M059J (cell line): ENCODE measurements at regions not wholly inside any gene's neighbourhood (a gene's known extent, or its start where the extent isn't known, plus 50 kb on each side); places are given as distances from the start of the nearest gene placed in this dataset.
"Not testable (repeated sequence)": the region's sequence is repeated elsewhere in the genome, so short reads cannot be mapped to it uniquely, and the experiment has no call there.

Source experiments
- DNase-seq: peaks from one replicate; pipeline ENCODE4 v3.0.0-alpha.2; 2012; ENCODE audit warnings: low read depth

DNA sequence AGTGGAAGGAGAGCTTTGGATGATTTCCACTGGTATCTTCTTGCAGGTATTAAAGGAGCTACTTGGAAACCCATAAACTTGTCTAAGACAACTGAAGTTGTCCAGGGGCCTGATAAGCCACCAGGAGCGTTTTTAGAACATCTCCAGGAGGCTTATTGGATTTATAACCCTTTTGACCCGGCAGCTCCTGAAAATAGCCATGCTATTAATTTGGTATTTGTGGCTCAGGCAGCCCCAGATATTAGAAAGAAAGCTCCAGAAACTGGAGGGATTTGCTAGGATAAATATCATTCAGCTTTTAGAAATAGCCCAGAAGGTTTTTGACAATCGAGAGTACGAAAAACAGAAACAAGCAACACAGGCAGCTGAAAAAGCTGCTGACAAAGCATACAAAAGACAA, 461.0 kb upstream of the HTR1E start:
- DNase-seq: no peak

DNA sequence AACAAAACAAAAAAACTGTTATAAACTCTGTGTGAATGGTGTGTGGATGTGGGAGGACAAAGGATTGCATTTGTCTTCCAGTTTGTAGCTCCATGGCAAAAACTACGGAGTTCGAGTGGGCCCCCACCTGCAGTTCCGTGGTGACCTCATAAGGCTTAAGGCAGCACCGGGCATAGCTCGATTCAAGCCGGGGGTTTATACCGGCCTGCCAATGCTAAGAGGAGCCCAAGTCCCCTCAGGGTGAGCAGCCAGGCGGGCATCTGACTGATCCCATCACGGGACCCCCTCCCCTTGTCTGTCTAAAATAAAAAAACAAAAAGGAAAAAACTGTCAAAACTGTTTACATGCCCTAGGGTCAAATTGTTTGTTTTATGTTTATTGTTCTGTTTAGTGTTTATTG, 463.2 kb upstream of the HTR1E start:
- DNase-seq: no peak

DNA sequence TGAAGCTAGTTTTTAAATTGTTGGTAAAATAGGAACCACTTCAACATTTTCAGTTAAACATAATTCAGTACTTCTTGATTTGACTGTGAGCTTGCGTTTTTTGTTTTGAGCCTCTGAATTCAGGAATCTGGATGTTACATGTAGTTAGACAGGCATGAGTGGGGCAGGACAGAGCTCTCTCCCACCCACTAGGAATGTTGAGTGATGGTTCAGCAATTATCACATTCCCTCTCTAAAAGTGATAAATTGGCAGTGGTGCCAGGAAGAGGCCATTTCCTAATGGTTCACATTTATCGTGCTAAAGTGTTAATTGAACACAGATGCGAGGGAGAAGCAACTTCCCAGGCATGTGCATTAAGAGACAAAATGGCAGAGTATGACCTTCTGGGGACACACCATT, 465.5 kb upstream of the HTR1E start:
- DNase-seq: no peak

DNA sequence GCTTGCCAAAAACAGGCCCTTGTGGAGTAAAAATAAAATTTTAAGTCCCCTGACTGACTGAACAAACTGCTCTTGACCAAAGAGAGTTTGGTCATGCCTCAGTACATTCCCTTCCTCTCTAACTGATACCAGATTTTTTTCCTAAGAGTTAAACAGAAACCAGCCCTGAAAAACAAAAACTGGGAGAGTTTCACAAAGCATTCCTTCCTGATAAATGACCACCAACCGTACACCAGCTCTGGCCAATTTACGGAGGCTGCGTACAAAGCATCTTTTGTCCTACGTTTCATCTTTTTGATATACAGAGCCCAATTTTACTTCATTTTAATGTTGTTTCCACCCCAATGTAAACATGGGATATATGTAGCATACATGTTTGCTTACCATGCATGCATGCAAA, 477.4 kb upstream of the HTR1E start:
- DNase-seq: no peak

DNA sequence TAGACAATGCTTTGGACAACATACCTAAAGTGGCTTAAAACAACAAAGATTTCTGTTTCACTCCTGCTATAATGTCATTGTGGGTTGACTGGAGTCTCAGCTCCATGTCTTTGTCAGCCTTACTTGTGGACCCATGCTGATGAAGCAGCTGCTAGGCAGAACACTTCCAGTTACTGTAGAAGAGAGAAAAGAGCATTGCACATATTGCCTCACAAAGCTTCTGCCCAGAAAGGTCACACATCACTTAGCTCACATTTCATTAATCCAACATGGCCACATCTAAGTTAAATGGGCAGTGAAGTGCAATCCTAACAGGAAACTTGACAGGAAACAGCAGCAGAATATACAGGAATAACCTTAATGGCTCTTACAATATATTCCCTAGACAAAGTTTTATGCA, 480.5 kb upstream of the HTR1E start:
- no peak for DNase-seq

DNA sequence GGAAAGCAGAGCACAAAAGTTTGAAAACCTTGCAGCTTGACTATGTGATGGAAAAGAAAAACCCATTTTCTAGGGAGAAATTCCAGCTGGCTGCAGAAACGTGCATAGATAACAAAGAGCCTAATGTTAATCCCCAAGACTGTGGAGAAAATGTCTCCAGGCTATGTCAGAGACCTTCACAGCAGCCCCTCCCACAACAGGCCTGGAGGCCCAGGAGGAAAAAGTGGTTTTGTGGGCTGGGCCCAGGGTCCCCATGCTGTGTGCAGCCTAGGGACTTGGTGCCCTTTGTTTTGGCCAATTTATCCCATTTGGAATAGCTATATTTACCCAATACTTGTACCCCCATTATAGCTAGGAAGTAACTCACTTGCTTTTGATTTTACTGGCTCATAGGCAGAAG, 484.1 kb upstream of the HTR1E start:
- DNase-seq: no peak

DNA sequence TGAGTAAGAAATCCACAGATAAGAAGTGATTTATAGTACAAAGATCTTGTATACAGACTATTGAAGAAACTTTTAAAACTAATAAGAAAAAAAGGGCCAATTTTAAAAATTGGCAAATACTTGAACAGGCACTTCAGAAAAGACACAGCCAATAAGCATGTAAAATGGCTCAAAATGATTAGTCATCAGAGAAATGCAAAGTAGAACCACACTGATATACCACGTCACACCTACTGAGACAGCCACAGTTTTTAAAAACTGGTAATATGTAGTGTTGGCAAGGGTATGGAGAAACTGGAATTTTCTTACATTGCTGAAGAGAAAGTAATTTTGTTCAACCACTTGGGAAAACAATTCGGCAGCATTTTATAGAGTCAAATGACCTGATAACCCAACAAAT, 488.9 kb upstream of the HTR1E start:
- no peak for DNase-seq

DNA sequence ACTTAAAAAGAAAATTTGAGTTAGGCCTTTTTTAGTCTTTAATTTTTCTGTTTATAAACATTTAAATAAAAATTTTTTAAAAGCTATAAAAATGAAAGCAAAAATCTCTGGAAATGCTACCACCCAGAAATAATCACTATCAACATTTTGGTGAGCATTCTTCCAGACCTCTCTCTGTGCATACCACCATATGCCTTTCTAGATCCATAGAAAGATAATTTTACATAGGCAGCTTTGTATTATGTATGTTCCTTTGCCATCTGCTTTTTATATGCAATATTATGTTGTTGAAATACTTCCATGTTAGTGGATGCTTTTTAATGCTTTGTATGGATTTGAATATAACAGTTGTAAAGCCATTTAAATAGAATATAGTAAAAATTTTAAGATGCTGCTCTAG, 496.7 kb upstream of the HTR1E start:
- DNase-seq: no peak

DNA sequence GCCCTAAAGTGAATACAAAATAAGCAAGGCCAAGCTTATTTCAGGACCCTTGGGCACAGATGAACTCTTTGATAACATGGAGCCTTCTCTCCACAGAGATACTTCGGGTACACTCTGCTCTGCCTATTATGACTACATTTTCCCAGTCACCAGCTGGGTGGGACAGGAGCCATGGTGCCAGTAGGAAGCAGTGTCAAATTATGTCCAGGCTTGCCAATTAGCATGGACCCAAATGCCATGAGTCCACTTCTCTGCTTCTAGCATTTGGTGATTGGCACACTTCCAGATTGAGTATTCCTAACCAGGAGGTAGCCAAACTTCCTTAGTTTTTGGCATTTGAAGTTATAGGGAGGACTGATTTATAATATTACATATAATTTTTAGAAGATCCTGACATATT, 513.8 kb upstream of the HTR1E start:
- no peak for DNase-seq

DNA sequence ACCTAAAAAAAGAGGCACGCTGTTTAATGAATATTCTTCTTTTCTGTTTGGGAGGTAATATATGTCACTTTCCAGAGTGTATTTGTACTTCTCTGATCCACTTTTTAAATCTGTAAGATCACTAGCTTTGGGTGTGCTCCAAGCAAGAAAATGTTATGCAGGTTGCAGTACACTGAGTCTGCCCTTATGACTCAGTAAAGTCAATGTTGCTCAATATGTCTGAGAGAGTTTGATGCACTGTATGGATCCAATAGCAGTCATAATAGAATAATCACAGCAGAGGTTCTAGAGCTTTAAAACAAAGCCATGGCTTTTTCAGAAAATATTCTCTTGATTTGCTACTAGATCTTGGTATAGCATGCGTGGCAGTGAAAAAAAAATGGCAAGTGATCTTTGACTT, 525.3 kb upstream of the HTR1E start:
- DNase-seq: no peak

DNA sequence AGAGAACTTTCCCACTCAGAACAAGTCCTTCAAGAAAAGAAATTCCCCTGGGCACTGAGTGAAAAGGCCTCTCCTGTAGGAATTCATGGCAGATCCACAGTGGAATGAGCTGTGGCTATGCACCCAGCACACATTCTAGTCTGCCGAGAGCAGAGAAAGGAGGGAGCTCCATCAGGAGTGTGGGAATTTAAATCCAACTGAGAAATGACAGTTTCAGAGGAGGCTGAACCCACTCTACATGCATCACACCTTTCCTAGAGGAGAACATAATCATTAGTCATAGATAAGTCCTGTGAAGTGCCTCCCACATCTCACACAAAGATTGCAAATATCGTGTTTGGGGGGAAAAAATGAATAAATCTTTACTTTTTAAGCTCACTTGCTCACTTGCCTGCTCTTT, 530.2 kb upstream of the HTR1E start:
- DNase-seq: no peak

DNA sequence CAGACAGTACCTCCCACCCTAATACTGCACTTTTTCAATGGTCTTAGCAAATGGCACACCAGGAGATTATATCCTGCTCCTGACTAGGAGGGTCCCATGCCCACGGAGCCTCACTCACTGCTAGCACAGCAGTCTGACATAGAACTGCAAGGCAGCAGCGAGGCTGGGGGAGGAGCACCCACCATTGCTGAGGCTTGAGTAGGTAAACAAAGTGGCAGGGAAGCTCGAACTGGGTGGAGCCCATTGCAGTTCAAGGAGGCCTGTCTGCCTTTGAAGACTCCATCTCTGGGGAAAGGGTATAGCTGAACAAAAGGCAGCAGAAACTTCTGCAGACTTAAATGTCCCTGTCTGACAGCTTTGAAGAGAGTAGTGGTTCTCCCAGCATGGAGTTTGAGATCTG, 544.5 kb upstream of the HTR1E start:
- not testable (repeated sequence) for DNase-seq

DNA sequence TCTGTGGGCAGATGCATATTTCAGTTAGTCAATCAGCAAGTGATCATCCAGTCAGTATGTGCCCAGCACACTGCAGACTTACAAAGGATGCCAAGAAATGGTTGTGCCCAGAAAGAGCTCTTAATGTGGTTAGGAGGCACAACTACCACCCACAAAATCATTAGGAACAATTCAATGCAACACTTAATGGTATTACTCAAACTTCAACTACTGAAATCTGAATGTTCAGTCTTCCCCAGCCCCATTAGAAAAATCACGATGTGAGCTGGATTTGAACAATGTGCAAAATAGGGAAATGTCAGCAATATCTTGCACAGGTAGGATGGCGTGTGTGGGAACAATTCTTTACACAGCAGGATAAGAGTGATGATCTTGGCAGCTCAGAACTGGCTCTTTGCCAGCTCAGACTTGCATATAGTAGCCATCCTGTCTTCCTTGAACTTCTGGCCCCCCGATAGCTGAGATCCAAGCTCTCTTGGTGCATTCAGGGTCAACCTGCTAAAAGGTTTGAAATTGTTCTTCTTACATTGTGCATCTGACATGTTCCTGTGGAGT, 556.7 kb upstream of the HTR1E start:
- DNase-seq: no peak

DNA sequence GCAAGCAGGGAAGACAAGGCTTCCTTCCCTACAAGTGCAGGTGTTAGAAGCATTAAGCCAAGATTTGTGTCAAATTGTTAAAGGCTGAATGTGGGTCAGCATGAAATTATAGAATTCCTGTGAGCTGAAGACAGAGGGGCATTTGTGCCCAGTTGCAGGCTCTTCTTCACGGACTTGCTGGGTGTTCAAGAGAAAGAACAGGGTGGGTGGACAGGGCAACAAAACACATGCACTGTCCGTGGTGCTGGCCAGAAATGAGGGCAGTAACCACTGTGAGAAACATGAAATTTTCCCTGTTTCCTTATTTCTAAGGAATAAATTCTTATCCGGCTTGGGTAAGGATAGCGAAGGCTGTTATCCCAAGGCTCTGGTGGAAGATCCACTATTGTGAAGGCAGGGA, 579.5 kb upstream of the HTR1E start:
- DNase-seq: no peak

DNA sequence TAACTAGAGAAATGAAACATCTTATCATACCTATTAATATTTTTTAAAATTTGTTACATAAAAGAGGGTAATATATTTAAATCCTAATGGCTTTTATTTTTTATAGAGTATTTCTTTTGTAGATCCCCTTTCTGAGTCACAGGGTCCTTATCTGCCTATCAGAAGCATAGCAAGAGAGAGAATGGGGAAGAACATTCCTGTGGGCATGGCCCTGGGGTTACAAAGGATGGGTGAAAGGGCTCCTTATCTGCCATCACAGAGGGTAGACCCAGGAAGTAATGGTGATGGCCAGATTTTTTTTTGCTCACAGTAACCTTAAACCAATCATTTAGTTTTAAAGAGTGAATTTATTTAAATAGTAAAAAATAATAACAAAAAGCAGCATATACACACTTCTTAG, 582.1 kb upstream of the HTR1E start:
- no peak for DNase-seq

DNA sequence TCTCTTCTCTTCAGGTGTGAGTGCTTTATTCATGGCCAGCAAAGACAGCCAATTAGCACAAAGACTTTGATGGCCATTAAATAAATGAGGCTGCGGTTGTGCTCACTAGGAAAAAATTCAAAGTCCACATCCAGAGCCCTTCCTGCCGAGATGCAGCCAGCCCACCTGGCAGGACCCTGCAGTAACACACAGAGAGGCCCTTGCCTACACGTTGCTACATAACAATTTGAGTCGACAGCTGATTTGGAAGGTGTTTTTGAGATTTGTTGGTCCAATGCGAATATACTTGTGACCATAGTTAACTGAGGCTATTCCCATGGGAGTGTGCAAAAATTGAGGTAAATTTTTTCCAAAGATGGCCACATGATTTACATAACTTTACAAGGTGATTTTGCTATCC, 605.4 kb upstream of the HTR1E start:
- DNase-seq: no peak

DNA sequence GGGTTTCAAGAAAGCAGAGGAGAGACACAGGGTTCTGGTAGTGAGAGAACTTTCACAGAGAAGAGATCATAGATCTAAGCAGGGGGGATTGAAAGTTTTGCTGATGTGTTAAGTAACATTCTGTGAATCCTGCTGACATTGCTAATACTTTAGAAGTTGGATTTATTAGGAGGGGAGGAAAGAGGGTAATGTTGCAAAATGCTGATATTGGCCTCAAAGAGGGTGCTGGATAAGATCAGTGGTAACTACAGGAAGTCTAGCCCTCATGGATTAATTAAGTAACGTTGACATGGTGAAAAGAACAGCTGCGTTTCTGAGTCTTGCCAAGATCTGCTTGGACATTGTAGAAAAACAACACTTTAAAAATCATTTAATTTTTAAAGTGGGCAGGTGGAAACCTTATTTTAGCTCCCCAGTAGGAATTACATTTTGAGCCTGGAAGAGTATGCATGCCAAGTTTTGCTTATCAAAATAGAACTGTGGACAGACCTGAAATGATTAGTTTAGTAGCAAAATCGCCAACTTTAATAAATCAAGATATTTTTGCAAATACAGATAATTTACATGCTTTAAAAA, 606.0 kb upstream of the HTR1E start:
- DNase-seq: no peak

DNA sequence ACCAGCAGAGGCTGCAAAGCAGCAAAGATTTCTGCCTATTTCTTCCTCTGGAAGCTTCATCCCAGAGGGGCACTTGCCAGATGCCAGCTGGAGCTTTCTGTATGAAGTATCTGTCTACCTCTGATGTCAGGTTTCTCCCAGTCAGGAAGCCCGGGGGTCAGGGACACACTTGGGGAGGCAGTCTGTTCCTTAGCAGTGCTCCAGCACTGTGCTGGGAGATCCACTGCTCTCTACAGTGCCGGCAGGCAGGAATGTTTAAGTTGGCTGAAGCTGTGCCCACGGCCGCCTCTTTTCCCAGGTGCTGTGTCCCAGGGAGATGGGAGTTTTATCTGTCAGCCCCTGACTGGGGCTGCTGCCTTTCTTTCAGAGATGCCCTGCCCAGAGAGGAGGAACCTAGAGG, 631.1 kb upstream of the HTR1E start:
- no peak for DNase-seq

DNA sequence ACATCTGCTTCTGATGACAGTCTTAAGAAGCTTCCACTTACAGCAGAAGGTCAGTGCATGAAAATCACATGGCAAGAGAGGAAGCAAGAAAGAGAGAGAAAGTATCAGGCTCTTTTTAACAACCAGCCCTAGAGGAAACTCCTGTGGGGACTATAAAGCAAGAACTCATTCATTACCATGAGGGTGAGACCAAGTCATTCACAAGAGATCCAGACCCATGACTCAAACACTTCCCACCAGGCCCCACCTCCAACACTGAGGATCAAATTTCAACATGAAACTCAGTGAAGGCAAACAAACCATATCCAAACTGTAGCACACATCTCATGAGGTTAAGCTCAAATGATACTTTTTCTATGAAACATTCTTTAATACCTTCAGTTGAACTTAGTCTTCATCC, 643.2 kb upstream of the SYNCRIP start:
- DNase-seq: no peak

DNA sequence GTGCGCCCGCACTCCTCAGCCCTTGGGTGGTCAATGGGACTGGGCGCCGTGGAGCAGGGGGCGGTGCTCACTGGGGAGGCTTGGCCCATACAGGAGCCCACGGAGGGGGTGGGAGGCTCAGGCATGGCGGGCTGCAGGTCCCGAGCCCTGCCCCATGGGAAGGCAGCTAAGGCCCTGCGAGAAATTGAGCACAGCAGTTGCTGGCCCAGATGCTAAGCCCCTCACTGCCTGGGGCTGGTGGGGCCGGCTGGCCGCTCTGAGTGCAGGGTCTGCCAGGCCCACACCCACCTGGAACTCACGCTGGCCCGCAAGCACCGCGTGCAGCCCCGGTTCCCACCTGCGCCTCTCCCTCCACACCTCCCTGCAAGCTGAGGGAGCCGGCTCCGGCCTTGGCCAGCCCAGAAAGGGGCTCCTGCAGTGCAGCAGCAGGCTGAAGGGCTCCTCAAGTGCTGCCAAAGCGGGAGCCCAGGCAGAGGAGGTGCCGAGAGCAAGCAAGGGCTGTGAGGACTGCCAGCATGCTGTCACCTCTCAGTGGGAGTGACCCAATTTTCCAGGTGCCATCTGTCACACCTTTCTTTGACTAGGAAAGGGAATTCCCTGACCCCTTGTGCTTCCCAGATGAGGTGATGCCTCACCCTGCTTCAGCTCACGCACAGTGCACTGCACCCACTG, 642.3 kb upstream of the SYNCRIP start:
- not testable (repeated sequence) for DNase-seq

DNA sequence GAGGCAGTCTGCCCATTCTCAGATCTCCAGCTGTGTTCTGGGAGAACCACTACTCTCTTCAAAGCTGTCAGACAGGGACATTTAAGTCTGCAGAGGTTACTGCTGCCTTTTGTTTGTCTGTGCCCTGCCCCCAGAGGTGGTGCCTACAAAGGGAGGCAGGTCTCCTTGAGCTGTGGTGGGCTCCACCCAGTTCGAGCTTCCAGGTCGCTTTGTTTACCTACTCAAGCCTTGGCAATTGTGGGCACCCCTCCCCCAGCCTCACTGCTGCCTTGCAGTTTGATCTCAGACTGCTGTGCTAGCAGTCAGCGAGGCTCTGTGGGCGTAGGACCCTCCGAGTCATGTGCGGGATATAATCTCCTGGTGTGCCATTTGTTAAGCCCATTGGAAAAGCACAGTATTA, 640.9 kb upstream of the SYNCRIP start:
- not testable (repeated sequence) for DNase-seq

DNA sequence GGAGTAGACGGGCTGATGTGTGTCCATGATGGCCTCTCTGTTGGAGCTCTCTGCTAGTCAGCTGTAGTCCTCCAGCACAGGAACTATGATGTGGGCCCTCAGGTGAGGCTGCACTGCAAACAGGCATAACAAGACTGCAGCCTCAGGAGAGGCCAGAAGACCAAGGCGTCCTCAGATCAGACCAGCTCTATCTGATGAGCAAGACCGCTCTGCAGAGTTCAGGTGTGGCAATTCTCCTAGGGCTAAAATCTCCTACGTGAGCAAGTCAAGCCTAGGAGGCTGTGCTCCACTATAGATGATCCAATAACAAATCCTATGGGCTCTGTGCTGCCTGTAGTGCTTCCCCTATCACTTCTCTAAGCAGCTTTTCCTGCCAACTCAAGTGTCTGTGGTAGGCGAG, 633.4 kb upstream of the SYNCRIP start:
- no peak for DNase-seq

DNA sequence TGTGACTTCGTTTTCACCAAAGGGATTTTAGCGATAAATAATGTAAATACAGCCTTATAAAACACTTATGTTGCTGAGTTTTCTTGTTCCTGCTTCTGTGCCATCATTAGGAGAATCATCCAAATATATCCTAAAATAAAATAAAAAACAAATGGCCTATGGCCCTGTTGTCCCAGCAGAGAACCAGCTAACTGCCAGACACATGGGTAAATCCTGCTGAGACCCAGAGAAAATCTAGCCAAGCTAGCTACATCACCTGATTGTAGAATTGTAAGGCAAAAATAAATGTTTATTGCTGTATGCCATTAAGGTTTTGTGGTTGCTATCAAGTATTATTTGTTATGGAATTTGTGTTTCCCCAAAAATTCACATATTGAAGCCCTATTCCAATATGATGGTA, 631.2 kb upstream of the SYNCRIP start:
- DNase-seq: no peak

DNA sequence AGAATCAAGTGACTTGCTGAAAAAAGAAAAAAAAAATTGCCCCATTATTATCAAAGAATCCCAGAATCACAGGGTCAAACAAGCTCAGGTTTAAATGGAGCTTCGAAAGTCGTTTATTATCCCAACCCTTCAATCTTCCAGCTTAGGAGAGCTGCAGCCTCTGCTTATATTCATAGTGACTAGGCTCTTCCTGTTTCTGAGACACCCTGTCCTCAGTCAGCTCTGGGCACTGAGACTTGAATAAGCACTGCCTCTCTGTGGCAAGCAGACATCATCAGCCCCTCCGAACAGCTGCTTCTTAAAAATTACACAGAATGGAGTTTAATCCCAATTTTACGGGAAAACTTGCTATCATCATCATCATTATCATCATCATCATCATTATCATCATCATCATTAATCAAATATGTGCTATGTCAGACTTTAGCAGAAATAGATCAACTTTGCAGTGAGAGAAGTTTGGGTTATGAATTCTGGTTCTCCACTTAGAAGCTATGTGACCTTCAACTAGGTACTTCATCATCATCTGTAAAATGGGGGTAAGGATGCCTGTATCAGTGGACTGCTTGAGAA, 614.0 kb upstream of the SYNCRIP start:
- DNase-seq: no peak
